ENCODE measurements at regions not wholly inside any gene's neighbourhood (a gene's known extent, or its start where the extent isn't known, plus 50 kb on each side); places are given as distances from the start of the nearest gene placed in this dataset.
A peak's percentile ranks its signal among the peaks of the same experiment; 100 is the strongest.

DNA sequence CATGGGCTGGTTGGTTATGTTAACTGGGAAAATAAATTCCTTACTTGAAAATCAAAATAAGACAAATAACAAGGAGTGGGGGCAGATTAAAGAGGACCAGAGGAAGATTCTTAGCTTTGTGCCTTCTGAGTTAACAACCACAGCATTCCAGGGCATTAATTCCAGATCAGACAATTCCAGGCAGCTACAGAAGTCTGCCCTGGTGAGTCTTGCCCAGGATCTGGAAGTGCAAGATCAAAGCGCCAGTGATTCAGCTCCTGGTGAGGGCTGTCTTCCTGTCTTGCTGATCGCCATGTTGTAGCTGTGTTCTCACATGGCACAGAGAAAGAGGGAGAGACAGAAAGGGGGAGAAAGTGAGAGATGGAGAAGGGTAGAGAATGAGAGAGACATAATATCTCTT lies 65.6 kb downstream of the ANXA2R start:
- Mint-ChIP-seq H3K4me1 (no peaks in the 10 kb centered on the region), H3K27ac (no peak overlapping the region), H3K27me3 (ENCODE audit: low read depth, poor library complexity) (no peaks in the 10 kb centered on the region), H3K36me3 (ENCODE audit: low read depth) (peaks cover 5% of the 10 kb centered on the region), H3K4me3 (no peak overlapping the region), H3K9me3 (peaks cover 21% of the 10 kb centered on the region)
- no peak for DNase-seq
- TF ChIP-seq, protein P1, sequence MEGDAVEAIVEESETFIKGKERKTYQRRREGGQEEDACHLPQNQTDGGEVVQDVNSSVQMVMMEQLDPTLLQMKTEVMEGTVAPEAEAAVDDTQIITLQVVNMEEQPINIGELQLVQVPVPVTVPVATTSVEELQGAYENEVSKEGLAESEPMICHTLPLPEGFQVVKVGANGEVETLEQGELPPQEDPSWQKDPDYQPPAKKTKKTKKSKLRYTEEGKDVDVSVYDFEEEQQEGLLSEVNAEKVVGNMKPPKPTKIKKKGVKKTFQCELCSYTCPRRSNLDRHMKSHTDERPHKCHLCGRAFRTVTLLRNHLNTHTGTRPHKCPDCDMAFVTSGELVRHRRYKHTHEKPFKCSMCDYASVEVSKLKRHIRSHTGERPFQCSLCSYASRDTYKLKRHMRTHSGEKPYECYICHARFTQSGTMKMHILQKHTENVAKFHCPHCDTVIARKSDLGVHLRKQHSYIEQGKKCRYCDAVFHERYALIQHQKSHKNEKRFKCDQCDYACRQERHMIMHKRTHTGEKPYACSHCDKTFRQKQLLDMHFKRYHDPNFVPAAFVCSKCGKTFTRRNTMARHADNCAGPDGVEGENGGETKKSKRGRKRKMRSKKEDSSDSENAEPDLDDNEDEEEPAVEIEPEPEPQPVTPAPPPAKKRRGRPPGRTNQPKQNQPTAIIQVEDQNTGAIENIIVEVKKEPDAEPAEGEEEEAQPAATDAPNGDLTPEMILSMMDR (IDR thresholded peaks at IDR 0.05): no peak

GRCh38 chr5:42970636-42971559 lies 69.2 kb downstream of the ANXA2R start:
- Mint-ChIP-seq H3K9me3 (no peaks in the 10 kb centered on the region), H3K27ac (no peak overlapping the region), H3K27me3 (ENCODE audit: low read depth, poor library complexity) (no peaks in the 10 kb centered on the region), H3K36me3 (ENCODE audit: low read depth) (no peaks in the 10 kb centered on the region), H3K4me3 (no peak overlapping the region), H3K4me1 (no peaks in the 10 kb centered on the region)
- no peak for DNase-seq
- TF ChIP-seq, protein P1 (IDR thresholded peaks at IDR 0.05): no peak

DNA sequence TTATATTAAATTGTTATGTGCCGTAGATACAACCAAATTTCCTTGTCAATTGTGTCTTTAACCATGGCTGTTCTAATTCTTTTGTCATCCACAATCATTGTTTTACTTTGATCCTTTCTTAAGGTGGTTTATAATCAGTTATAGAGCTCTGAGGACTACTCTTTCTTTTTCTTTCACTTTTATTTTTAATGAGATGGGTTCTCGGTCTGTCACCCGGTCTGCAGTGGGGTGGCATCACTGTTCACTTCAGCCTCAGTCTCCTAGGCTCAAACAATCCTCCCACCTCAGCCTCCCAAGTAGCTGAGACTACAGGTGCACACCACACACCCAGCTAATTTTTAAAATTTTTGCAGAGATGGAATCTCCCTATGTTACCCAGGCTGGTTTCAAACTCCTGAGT lies 74.2 kb downstream of the ANXA2R start:
- H3K27me3 Mint-ChIP-seq (ENCODE audit: low read depth, poor library complexity): peaks cover 4% of the 10 kb centered on the region
- no peak for DNase-seq
- no peaks in the 10 kb centered on the region for H3K4me1 Mint-ChIP-seq
- H3K9me3 Mint-ChIP-seq: no peaks in the 10 kb centered on the region
- H3K36me3 Mint-ChIP-seq (ENCODE audit: low read depth): no peaks in the 10 kb centered on the region
- no peak overlapping the region for H3K27ac Mint-ChIP-seq
- TF ChIP-seq, protein P1 (IDR thresholded peaks at IDR 0.05): no peak
- H3K4me3 Mint-ChIP-seq: no peak overlapping the region

- no peaks in the 10 kb centered on the region for H3K4me1 Mint-ChIP-seq
- peak overlapping the region; percentile 3 for H3K27ac Mint-ChIP-seq
- H3K9me3 Mint-ChIP-seq: no peaks in the 10 kb centered on the region
- DNase-seq: no peak
- H3K4me3 Mint-ChIP-seq: no peak overlapping the region
- TF ChIP-seq, protein P1 (IDR thresholded peaks at IDR 0.05): no peak
- peaks cover 4% of the 10 kb centered on the region for H3K27me3 Mint-ChIP-seq (ENCODE audit: low read depth, poor library complexity)
- H3K36me3 Mint-ChIP-seq (ENCODE audit: low read depth): no peaks in the 10 kb centered on the region
Measured at GRCh38 chr5:42963412-42963811, 76.7 kb downstream of the ANXA2R start.

- H3K9me3 Mint-ChIP-seq: no peaks in the 10 kb centered on the region
- no peak overlapping the region for H3K4me3 Mint-ChIP-seq
- H3K36me3 Mint-ChIP-seq (ENCODE audit: low read depth): no peaks in the 10 kb centered on the region
- DNase-seq: no peak
- H3K4me1 Mint-ChIP-seq: no peaks in the 10 kb centered on the region
- peaks cover 8% of the 10 kb centered on the region for H3K27me3 Mint-ChIP-seq (ENCODE audit: low read depth, poor library complexity)
- H3K27ac Mint-ChIP-seq: no peak overlapping the region
- TF ChIP-seq, protein P1 (IDR thresholded peaks at IDR 0.05): no peak
Measured at GRCh38 chr5:42962124-42962523, 78.0 kb downstream of the ANXA2R start.

DNA sequence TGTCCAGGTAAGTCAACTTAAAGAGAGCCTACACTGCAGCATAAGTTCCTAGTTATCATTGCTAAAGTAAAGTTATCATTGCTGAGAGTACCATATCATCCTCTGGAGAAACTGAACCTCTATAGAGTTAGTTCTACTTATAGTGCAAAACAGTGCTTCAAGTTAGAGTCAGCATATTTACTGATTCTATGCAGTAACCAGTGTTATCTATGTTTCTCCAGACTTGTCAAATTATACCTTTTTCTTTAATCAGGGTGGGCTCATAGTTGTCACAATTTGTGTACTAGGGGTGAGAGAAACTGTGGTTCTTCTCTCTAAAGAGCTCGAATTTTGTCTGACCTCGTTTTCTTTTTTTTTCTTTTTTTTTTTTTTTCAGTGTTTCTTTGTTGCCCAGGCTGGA lies 79.6 kb downstream of the ANXA2R start:
- no peaks in the 10 kb centered on the region for H3K9me3 Mint-ChIP-seq
- TF ChIP-seq, protein P1 (IDR thresholded peaks at IDR 0.05): no peak
- H3K4me1 Mint-ChIP-seq: no peaks in the 10 kb centered on the region
- no peak overlapping the region for H3K27ac Mint-ChIP-seq
- H3K27me3 Mint-ChIP-seq (ENCODE audit: low read depth, poor library complexity): peaks cover 8% of the 10 kb centered on the region
- no peaks in the 10 kb centered on the region for H3K36me3 Mint-ChIP-seq (ENCODE audit: low read depth)
- DNase-seq: no peak
- H3K4me3 Mint-ChIP-seq: no peak overlapping the region
